VCaP (cell line): ENCODE measurements at regions not wholly inside any gene's neighbourhood (a gene's known extent, or its start where the extent isn't known, plus 50 kb on each side); places are given as distances from the start of the nearest gene placed in this dataset.

Experiments used
- H3K27ac ChIP-seq: fragments of 450-650 bp; 2 replicates; pipeline ENCODE4 v1.5.1; 2017
- TF ChIP-seq, protein P1 (sequence below): fragments of 450-650 bp; conservative IDR thresholded peaks from 2 replicates; pipeline ENCODE4 v1.5.1; 2017; ENCODE audit warnings: mild to moderate bottlenecking, moderate library complexity

DNA sequence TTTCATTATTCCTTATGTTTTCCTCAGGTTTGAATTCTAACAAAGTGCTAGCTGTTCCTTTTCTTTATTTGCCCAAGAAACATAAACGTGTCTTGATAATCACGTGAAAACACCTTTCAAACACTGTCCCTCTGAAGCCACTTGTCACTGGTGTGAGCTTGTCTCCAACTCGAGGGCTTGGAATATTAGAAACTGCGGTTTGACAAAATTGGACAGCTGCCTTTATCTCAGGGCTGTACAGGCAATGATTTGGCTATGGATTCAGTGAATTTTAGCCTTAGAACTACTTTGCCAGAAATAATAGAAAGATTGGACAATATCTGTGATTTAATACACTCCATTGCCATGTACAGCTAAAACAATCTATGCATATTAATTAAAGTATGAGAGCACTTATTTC lies 763.0 kb upstream of the ACVR2A start:
- no peak overlapping the region for H3K27ac ChIP-seq

DNA sequence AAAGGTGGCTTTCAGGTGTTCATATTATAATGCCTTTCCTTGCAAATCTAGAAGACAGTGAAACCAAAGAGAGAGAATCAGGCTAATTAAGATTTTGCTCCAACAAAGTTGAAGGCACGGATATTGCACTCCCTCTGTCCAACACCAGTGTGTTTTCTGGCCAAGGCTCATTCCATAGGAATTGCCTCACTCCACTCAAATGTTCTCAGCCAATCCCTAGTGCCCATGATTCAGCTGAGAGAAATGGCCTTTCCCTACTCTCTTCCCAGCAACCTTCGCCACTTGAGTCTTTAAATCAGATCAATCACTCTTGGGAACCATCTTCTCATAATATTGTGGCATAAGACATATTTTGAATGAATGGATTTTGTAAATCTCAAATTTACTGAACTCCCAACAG lies 768.2 kb upstream of the ACVR2A start:
- TF ChIP-seq, protein P1, sequence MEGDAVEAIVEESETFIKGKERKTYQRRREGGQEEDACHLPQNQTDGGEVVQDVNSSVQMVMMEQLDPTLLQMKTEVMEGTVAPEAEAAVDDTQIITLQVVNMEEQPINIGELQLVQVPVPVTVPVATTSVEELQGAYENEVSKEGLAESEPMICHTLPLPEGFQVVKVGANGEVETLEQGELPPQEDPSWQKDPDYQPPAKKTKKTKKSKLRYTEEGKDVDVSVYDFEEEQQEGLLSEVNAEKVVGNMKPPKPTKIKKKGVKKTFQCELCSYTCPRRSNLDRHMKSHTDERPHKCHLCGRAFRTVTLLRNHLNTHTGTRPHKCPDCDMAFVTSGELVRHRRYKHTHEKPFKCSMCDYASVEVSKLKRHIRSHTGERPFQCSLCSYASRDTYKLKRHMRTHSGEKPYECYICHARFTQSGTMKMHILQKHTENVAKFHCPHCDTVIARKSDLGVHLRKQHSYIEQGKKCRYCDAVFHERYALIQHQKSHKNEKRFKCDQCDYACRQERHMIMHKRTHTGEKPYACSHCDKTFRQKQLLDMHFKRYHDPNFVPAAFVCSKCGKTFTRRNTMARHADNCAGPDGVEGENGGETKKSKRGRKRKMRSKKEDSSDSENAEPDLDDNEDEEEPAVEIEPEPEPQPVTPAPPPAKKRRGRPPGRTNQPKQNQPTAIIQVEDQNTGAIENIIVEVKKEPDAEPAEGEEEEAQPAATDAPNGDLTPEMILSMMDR = no peak
- no peak overlapping the region for H3K27ac ChIP-seq

More for the DNA sequence above, 763.0 kb upstream of the ACVR2A start:
- TF ChIP-seq, protein P1 = no peak

DNA sequence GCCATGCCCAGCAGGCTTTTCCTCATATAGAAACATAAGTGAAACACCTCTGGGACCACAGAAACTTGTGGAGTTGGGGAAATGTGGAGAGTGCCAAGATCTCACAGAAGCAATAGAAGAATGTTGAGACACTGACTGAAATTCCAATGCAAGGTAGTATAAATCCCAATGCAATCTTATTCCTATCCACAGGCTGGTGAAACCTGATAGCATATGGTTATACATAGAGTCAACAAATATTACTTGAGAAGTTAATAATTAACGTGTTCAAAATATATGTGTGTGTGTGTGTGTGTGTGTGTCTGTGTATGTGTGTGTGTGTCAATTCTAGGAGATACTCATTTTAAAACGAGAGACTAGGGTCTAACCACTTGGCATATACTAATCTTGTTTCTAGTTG lies 776.8 kb upstream of the ACVR2A start:
- TF ChIP-seq, protein P1 = no peak
- H3K27ac ChIP-seq = no peak overlapping the region

DNA sequence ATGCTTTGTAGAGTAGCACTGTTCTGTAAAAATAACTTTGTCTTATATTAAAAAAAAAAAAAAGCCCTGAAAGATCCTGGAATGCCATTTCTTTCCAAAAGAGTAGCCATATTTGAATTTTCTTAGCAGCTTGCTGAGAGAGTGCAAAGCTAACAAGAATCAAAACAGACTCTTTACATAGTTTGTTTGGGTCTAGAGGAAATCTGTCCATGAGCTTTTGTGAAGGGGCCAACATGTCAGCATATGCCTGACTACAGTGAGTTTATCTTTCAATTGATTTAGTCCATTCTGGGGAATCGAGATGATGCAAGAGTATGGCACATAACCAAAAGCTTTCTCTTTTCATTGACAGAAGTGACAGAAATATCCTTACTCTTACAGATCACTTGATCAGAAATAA lies 777.7 kb upstream of the ACVR2A start:
- TF ChIP-seq, protein P1 = no peak

DNA sequence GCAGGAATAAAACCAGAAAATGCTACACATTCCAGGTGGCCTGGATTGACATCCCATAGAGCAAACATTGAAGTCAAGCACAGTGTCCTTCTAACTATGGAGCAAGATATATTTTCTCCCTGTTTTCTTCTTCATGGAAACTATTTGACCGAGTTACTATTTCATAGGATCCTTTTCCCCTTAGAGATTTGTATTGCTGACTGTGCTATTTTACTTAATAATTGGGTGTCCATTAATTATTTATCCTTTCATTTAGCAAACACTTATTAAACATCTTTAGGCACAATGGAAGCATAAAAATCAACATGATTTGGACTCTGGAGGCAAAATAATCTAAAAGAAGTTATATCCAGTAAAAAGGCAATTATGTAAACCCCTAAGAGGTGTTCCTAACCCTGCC lies 782.8 kb upstream of the ACVR2A start:
- TF ChIP-seq, protein P1 = no peak
- no peak overlapping the region for H3K27ac ChIP-seq

More for the DNA sequence above, 777.7 kb upstream of the ACVR2A start:
- H3K27ac ChIP-seq = no peak overlapping the region

DNA sequence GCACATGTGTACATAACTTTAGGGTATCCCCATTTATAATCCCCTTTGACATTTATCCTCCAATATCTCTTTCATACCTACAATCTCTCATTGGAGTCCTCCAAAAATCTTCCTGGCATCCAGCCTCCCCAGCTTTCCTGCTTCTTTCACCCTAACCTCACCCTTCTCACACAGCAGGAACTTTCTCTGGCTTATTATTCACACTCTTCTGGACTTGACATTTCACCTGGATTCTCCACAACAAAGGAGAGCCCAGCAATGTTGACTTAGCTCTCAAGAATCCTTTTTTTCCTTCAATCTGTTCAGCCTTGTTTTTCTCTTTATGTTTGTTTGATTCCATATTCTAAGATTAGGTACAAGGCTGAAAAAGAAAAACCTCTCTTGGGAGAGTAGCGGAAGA lies 783.6 kb upstream of the ACVR2A start:
- TF ChIP-seq, protein P1 = no peak
- H3K27ac ChIP-seq = no peak overlapping the region

DNA sequence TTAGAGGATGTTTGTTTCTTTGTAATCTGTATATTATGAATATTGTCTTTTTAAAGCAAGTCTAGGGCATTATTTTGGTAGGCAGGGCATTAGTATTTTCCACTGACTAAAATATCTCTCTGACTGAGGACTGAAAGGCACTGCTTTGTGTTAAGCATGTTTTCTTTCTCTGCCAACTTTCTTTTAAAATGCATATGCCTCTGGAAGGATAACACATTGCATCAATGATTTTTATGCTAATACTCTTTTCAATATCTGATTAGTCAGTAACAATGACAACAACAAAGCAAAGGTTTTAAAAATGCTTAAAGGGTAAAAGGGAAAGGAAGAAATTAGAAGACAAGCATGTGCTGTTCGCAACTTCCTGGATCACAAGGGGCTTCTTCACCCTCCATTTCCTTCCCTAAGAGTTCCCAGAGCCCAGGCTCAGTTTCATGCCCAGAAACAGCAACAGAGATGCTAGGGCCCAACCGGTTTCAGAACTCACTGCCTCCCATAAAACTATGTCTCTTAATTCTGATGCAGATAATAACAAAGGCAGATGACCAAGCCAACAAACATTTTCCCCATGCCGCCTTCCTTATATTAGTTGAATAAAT lies 786.8 kb upstream of the ACVR2A start:
- H3K27ac ChIP-seq = no peak overlapping the region
- TF ChIP-seq, protein P1 = no peak
